PFSK-1 (cell line): ENCODE measurements at regions not wholly inside any gene's neighbourhood (a gene's known extent, or its start where the extent isn't known, plus 50 kb on each side); places are given as distances from the start of the nearest gene placed in this dataset.

Source experiments
- FOXP2 ChIP-seq: optimal IDR thresholded peaks from 2 replicates; pipeline ENCODE3; 2011; ENCODE audit warnings: borderline replicate concordance, control low read depth, inconsistent platforms; ENCODE audit not compliant: insufficient read depth; ENCODE audit errors: extremely low read length, extremely low read depth
- POLR2AphosphoS5 ChIP-seq: IDR thresholded peaks from 2 replicates; pipeline ENCODE4 v1.6.1; 2012; ENCODE audit warnings: low read depth, mild to moderate bottlenecking, control low read depth, low read length, moderate library complexity
- SIN3A ChIP-seq: IDR thresholded peaks from 2 replicates; pipeline ENCODE4 v1.6.1; 2012; ENCODE audit warnings: mild to moderate bottlenecking, low read length, moderate library complexity, borderline replicate concordance; ENCODE audit not compliant: insufficient read depth
- TAF1 ChIP-seq: IDR thresholded peaks from 2 replicates; pipeline ENCODE4 v1.6.1; 2012; ENCODE audit warnings: low read length, control low read depth, borderline replicate concordance; ENCODE audit not compliant: insufficient read depth
- TF ChIP-seq, protein P1 (sequence below), 2 experiments: IDR thresholded peaks; 2 replicates each; pipeline versions ENCODE4 v1.6.1 to v1.8.0; 2011 to 2012; ENCODE audit warnings: low read depth in 2 of 2, low read length in 2 of 2, control low read depth in 1 of 2, inconsistent platforms in 1 of 2, mild to moderate bottlenecking in 1 of 2, moderate library complexity in 1 of 2; ENCODE audit not compliant: insufficient read depth in 1 of 2

DNA sequence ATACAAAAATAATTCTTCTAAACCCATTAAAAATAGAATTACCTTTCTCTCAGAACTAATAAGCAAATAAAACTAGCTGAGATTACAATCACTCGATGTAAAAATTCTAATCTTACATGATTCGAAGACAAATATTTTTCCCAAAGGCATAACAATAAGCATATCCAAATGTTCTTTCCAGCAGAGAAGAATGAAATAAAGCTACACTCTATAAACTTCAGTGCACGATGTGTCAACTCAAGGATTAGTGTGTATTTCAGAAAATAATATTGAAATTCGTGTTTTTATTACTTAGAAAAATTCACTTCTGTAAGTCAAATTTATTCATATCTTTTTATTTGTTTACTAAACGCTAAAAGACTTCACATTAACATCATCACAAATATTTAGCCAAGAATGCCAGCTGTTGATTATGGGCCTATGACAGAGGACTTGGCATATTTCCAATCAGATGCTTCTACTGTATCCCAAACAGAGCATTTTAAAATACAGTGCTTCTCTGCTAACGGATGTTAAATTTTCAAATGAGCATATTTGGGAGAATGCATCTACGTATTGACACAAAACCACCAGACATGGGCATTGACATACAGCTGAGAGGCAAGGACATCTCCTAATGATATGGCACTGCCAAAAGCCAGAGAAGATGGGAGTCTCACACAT lies 54.7 kb upstream of the PDE7B start:
- TF ChIP-seq TAF1, result no peak
- TF ChIP-seq POLR2AphosphoS5, result no peak
- TF ChIP-seq, protein P1, sequence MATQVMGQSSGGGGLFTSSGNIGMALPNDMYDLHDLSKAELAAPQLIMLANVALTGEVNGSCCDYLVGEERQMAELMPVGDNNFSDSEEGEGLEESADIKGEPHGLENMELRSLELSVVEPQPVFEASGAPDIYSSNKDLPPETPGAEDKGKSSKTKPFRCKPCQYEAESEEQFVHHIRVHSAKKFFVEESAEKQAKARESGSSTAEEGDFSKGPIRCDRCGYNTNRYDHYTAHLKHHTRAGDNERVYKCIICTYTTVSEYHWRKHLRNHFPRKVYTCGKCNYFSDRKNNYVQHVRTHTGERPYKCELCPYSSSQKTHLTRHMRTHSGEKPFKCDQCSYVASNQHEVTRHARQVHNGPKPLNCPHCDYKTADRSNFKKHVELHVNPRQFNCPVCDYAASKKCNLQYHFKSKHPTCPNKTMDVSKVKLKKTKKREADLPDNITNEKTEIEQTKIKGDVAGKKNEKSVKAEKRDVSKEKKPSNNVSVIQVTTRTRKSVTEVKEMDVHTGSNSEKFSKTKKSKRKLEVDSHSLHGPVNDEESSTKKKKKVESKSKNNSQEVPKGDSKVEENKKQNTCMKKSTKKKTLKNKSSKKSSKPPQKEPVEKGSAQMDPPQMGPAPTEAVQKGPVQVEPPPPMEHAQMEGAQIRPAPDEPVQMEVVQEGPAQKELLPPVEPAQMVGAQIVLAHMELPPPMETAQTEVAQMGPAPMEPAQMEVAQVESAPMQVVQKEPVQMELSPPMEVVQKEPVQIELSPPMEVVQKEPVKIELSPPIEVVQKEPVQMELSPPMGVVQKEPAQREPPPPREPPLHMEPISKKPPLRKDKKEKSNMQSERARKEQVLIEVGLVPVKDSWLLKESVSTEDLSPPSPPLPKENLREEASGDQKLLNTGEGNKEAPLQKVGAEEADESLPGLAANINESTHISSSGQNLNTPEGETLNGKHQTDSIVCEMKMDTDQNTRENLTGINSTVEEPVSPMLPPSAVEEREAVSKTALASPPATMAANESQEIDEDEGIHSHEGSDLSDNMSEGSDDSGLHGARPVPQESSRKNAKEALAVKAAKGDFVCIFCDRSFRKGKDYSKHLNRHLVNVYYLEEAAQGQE (IDR thresholded peaks at IDR 0.05; ENCODE audit: insufficient read depth in 1 of 2, low read depth in 2 of 2, low read length in 2 of 2), result no peak
- no peak for TF ChIP-seq SIN3A
- TF ChIP-seq FOXP2, result no peak
